ENCODE measurements at regions not wholly inside any gene's neighbourhood (a gene's known extent, or its start where the extent isn't known, plus 50 kb on each side); places are given as distances from the start of the nearest gene placed in this dataset.

- no peak for DNase-seq
Measured at GRCh38 chr1:23639460-23640095, 52.0 kb upstream of the RPL11 start.

GRCh38 chr1:23638786-23639241, 52.8 kb upstream of the RPL11 start:
- no peak for DNase-seq

- no peak for DNase-seq
Measured at GRCh38 chr1:23638188-23638619, 53.4 kb upstream of the RPL11 start.

GRCh38 chr1:23636009-23636408, 55.6 kb upstream of the RPL11 start:
- no peak for DNase-seq

- DNase-seq: peak; percentile 48
Measured at GRCh38 chr1:23634840-23635651, 56.6 kb upstream of the RPL11 start.

- no peak for DNase-seq
Measured at GRCh38 chr1:23634518-23634839, 57.1 kb upstream of the RPL11 start.

GRCh38 chr1:23632479-23633160, 59.0 kb upstream of the RPL11 start:
- no peak for DNase-seq

DNA sequence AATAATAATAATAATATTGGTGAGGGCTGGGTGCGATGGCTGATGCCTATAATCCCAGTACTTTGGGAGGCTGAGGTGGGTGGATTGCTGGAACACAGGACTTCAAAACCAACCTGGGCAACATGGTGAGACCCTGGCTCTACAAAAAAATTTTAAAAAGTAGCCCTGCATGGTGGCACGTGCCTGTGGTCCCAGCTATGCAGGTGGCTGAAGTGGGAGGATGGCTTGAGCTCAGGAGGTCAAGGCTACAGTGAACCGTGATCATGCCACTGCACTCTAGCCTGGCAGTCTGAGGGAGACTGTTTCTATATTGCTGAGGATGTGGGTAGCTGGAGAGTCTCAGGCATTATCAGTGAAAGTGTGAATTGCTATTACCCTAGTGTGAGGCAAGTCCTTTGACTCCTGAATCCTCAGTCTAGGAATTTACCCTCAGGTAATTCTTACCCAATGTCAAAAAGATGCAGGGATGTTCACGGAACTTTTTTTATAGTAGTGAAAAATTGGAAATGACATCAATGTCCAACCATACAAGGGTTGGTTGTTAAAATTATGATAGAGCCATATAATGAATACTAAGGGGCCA, 61.8 kb upstream of the RPL11 start:
- no peak for DNase-seq

DNA sequence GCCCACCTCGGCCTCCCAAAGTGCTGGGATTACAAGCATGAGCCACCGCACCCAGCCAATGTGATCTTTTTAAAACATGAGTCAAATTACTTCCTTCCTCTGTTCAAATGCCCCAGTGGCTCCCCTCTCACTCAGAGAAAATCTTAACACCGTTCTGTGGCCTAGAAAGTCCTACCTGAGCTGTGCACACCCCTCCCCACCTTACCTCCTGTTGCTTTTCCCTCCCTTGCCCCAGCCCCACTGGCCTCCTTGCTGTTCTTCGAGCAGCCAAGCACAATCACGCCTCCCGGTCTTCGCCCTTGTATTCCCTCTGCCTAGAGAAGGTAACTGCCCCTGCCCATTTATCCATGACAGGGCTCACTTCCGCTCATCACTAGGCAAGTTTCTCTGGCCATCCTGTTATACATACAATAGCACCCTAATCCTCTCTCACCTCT, 62.6 kb upstream of the RPL11 start:
- no peak for DNase-seq

DNA sequence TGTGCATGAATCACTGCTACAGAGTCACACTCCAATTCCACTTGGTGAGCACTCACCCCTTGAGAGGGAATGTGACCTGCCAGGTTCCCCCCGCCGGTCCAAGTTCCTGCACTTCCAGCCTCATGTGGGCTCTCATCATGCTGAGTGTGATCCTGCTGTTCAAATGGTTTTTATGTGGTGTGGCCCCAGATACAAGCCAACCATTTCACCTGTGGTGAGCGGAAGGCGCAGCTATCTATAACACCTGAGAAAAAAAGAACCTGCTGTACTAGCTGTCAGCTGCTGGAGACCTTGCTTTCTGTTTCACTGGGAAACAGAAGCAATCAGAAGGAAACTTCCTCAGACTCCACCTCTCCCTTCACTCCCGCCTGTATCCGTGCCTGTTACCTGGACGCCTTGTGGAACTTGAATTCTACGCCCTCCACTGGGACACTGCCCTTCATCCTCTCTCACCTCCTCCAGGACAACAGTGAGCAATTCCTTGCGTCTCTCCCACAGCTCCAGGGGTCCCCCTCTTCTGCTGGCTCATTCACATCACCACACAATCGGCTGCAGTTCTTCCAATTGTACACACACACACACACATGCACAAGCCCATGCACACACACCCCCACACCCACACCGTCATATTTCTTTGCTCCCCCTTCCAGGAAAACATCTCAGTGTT, 64.4 kb upstream of the RPL11 start:
- no peak for DNase-seq

DNA sequence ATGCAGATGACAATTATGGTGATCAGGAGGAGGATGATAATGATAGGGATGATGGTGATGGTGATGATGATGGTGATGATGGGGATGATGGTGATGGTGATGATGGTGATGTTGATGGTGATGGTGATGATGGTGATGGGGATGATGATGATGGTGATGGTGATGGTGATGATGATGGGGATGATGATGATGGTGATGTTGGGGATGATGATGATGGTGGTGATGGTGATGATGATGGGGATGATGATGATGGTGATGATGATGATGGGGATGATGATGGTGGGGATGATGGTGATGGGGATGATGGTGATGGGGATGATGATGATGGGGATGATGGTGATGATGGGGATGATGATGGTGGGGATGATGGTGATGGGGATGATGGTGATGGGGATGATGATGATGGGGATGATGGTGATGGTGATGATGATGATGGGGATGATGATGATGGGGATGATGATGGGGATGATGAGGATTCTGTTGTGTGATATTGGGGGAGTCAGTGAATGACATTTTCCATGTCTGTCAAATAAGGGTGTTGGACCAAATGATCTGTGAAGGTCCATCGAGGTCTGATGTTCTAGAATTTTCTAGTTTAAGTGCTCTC, 65.6 kb upstream of the RPL11 start:
- no peak for DNase-seq

- DNase-seq: no peak
Measured at GRCh38 chr1:23625459-23625858, 66.1 kb upstream of the RPL11 start.

GRCh38 chr1:23624440-23624839, 65.1 kb upstream of the ID3 start:
- DNase-seq: peak; percentile 33

DNA sequence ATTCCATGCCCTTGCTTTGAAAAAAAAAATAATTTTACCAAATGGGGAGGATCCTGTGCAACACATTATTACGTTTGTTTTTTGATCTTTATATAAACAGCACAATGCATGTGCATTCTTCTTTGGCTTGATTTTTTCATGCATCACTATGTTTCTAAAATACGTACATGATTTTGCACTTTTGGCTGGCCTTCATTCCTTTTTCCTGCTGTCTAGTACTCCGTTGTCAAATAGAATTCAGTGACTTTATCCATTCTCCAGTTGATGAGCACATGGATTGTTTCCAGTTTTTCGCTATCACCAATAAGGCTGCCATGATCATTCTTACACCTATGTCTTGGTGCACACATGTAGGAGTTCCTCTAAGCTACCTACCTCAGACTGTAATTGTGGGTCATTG, 63.0 kb upstream of the ID3 start:
- no peak for DNase-seq

- no peak for DNase-seq
Measured at GRCh38 chr1:23620605-23621004, 61.3 kb upstream of the ID3 start.

GRCh38 chr1:23619299-23620188, 60.2 kb upstream of the ID3 start:
- peak; percentile 84 for DNase-seq

DNA sequence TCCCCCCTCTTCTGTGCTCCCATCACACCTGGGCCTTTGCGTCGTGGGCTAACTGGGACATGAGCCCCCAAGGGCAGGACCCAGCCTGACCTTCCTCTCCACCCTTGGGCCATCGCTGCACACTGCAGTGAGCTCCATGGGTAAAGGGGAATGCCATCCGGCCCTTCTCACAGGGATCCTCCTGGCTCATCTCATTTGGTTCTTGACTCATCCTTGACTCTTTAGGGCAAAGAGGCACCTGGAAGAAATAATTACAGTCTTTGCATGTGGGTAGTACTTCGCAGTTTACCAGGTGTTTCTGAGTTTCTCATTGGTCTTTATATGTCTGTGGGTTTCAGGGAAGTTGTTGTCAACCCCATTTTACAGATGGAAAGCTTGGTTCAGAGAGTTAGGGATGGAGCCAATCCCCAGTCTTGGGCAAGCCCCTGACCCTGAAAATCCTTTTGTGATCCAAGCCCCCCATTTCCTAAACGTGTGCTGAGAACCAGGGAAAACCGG, 59.3 kb upstream of the ID3 start:
- DNase-seq: no peak

- no peak for DNase-seq
Measured at GRCh38 chr1:23617084-23617521, 57.8 kb upstream of the ID3 start.

GRCh38 chr1:23616292-23616824, 57.1 kb upstream of the ID3 start:
- no peak for DNase-seq

DNA sequence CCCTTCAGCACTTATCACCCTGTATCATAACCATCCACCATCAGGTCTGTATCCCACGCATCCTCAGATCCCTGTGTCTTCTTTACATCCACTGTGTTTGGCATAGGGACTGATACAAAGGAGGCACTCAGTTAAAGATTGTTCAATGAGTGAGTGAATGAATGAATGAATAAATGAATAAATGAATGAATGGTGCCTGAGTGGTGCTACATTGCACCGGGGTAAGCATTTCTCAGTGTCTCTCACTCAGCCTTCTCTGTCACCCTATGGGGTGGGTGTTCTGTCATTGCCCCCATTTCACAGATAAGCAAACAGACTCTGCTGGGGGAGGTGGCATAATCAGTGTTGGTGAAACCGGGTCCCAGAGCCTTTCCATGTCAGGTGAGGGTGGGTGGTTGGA, 56.6 kb upstream of the ID3 start:
- DNase-seq: no peak

- no peak for DNase-seq
Measured at GRCh38 chr1:23615423-23615822, 56.1 kb upstream of the ID3 start.

All from activated gamma-delta T cell treated with Interleukin-2 at 50 U/mL for 16 hours (primary cell).